ENCODE measurements at regions not wholly inside any gene's neighbourhood (a gene's known extent, or its start where the extent isn't known, plus 50 kb on each side); places are given as distances from the start of the nearest gene placed in this dataset.

GRCh38 chr4:148550788-148551187 is 108.6 kb upstream of the NR3C2 start:
- TF ChIP-seq CTCF (IDR thresholded peaks at IDR 0.05; ENCODE audit: borderline replicate concordance, extremely low read depth, low read length, poor library complexity, severe bottlenecking) = no peak
- no peak for TF ChIP-seq EZH2 (IDR thresholded peaks at IDR 0.05; ENCODE audit: borderline replicate concordance, low read depth, low read length, severe bottlenecking)
